ENCODE measurements at regions not wholly inside any gene's neighbourhood (a gene's known extent, or its start where the extent isn't known, plus 50 kb on each side); places are given as distances from the start of the nearest gene placed in this dataset.

DNA sequence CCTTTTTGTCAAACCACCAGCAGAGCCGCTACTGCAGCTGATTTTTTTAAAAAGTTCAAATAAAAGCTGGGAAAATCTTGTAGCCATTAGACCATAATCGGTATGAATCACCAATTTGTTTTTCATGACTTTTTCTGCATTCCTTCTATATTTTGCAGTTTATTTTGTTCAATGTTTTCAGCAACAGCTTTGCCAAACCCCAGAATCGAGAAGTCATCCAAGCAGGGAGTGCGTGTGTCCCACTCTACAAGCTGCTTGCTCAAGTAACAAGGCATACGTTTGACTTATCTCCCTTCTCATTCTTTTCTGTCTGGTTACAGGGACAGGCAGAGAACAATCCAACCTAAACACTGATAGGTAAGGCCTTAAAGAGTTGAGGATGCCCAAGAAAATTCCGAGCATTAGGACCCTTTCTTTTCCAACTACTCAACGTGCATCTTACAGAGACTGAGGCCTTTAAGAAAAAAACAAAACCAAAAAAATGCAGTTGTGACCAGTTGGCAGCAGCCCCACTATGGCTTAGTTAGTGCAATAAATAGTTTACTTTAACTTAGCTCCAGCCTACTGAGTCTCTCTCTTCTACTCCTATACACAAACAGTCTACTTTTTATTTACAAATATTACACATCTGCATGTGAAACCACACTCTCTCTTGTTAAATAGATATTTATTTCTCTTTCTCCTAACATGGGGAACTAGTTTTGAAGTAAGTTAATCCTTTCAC, 134.7 kb upstream of the SLIT3 start:
- TF ChIP-seq ZFX (IDR thresholded peaks at IDR 0.05), result no peak
- TF ChIP-seq CTCF (conservative IDR thresholded peaks at IDR 0.05), result no peak
- H3K27ac ChIP-seq, result no peak overlapping the region

- TF ChIP-seq CTCF (conservative IDR thresholded peaks at IDR 0.05), result no peak
- H3K27ac ChIP-seq, result no peak overlapping the region
Measured at GRCh38 chr5:169433221-169433651, 132.3 kb upstream of the SLIT3 start.

DNA sequence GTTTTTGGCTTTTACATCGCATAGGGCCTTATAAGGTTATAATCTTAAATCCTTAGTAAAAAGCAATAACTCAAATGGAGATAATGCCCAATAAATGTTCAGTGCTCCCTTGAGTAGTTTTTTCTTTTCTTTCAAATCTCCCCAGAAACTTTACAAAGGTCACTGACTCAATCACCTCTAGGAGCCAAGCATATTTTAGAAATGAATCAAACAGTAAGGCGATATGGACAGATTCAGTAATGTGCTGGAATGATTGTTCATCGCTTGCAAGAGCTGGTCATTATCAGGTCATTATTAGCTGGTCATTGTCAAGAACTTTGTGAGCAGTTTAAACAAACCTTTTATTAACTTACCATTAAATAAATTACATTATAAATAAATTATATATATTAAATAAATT, 130.4 kb upstream of the SLIT3 start:
- no peak for TF ChIP-seq ZFX (IDR thresholded peaks at IDR 0.05)
- no peak for TF ChIP-seq CTCF (conservative IDR thresholded peaks at IDR 0.05)

DNA sequence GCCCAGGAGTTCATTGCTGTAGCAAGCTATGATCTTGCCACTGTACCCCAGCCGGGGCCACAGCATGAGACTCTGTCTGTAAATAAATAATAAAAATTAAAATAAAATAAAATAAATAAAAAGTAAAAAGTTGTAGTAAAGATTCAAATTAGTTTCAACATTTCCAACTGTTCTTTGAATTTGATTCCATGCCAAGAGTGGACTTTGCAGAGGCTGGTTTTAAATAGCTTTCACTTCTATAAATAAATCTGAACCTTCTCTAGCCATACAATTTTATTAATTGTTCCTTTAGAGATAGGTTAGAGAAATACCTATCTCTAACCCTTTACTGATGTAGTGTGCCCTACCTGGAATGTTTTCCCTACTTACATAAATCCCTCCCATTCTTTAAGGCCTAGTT, 129.7 kb upstream of the SLIT3 start:
- H3K27ac ChIP-seq, result no peak overlapping the region
- no peak for TF ChIP-seq ZFX (IDR thresholded peaks at IDR 0.05)

More for the DNA sequence above, 130.4 kb upstream of the SLIT3 start:
- no peak overlapping the region for H3K27ac ChIP-seq

DNA sequence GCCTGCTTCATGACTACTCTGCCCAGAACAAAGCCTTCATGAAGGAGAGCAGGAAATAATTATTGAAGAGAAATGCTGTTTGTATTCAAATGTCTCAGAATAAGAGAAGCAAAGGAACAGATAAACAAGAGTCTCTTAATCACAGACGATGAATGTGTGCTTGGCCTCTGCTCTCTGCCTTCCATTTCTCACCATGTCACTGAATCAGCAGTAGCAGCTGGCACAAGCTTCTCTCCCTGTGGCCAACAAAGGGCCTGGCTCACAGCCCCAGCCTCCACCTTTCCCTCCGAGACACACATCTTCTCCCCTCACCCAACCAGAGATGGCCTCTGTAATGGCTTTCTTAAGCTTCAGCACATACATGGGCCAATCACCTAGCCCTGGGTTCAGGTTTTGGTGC, 128.1 kb upstream of the SLIT3 start:
- no peak for TF ChIP-seq ZFX (IDR thresholded peaks at IDR 0.05)
- no peak for TF ChIP-seq CTCF (conservative IDR thresholded peaks at IDR 0.05)
- H3K27ac ChIP-seq, result no peak overlapping the region

DNA sequence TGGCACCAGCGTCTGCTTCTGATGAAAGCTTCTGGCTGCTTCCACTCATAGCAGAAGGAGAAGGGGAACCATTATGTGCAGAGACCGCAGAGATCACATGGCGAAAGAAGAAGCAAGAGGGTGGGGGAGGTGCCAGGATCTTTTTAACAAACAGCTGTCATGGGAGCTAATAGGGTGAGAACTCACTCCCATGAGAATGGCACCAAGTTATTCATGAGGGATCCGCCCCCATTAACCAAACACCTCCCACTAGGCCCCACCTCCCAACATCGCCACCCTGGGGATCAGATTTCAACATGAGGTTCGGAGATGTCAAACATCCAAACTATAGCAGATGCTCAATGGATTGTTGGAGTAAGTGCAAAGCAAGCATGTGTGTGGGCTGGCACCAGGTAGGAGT, 125.8 kb upstream of the SLIT3 start:
- no peak overlapping the region for H3K27ac ChIP-seq
- TF ChIP-seq CTCF (conservative IDR thresholded peaks at IDR 0.05) (no peak), ZFX (IDR thresholded peaks at IDR 0.05) (no peak)

- no peak overlapping the region for H3K27ac ChIP-seq
- TF ChIP-seq ZFX (IDR thresholded peaks at IDR 0.05), result no peak
- no peak for TF ChIP-seq CTCF (conservative IDR thresholded peaks at IDR 0.05)
Measured at GRCh38 chr5:169424670-169425378, 123.9 kb upstream of the SLIT3 start.

All from C4-2B (cell line).